ENCODE measurements at regions not wholly inside any gene's neighbourhood (a gene's known extent, or its start where the extent isn't known, plus 50 kb on each side); places are given as distances from the start of the nearest gene placed in this dataset.

GRCh38 chr10:61600399-61600798, 62.3 kb upstream of the CABCOCO1 start:
- no peaks in the 10 kb centered on the region for H4K20me1 ChIP-seq (ENCODE audit: insufficient read depth)
- H3K9me2 ChIP-seq (ENCODE audit: insufficient read depth), result no peaks in the 10 kb centered on the region
- RAD21 ChIA-PET (ENCODE audit: low non-redundant PET in 1 of 2, low total read pairs in 2 of 2, uncharacterized antibody in 2 of 2, unreplicated experiment in 2 of 2), result no interaction called here
- no peaks in the 10 kb centered on the region for H3K27me3 ChIP-seq (ENCODE audit: insufficient read depth, low read length)
- H2AFZ ChIP-seq (ENCODE audit: low read depth, low read length, poor library complexity, severe bottlenecking), result no peak overlapping the region
- H3K36me3 ChIP-seq (ENCODE audit: control insufficient read depth in 1 of 2, insufficient read depth in 2 of 2, low read length in 2 of 2), result no peaks in the 10 kb centered on the region
- POLR2A ChIA-PET, result no interaction called here
- H3K9me3 ChIP-seq (ENCODE audit: control insufficient read depth in 1 of 2, insufficient read depth in 1 of 2, low read depth in 1 of 2, low read length in 2 of 2), result no peaks in the 10 kb centered on the region
- TF ChIP-seq CEBPB (IDR thresholded peaks at IDR 0.05; ENCODE audit: low read depth) (no peak), MAX (IDR thresholded peaks at IDR 0.05) (no peak), POLR2A (IDR thresholded peaks at IDR 0.05; ENCODE audit: borderline replicate concordance, extremely low read depth, insufficient read depth, insufficient read length) (no peak), CBX3 (IDR thresholded peaks at IDR 0.05; ENCODE audit: low read depth) (no peak), ZNF274 (IDR thresholded peaks at IDR 0.05; ENCODE audit: low read depth, low read length) (no peak), POLR2AphosphoS5 (IDR thresholded peaks at IDR 0.05; ENCODE audit: low read depth, low read length) (no peak), EZH2phosphoT487 (IDR thresholded peaks at IDR 0.05; ENCODE audit: borderline replicate concordance) (no peak), ZBTB33 (IDR thresholded peaks at IDR 0.05; ENCODE audit: extremely low read depth, insufficient replicate concordance, low read length) (no peak), SIN3A (IDR thresholded peaks at IDR 0.05; ENCODE audit: low read depth) (no peak), JUND (IDR thresholded peaks at IDR 0.05) (no peak), RAD21 (IDR thresholded peaks at IDR 0.05; ENCODE audit: low read depth) (no peak), ATF3 (IDR thresholded peaks at IDR 0.05) (no peak)
- H3K4me3 ChIP-seq (replicated peaks in 1 of 2; ENCODE audit: low read depth in 1 of 2, low read length in 2 of 2), result no peak overlapping the region
- intact Hi-C loops (cut with micrococcal nuclease), result no loop called here
- no peak for ATAC-seq
- H3K27ac ChIP-seq (ENCODE audit: low read depth, low read length), result no peak overlapping the region
- no peak for DNase-seq (ENCODE audit: low read depth, low spot score)
- BruUV-seq (replicated peaks), result no TSS peak
- H3K4me2 ChIP-seq (ENCODE audit: low read length), result no peak overlapping the region
- no peaks in the 10 kb centered on the region for H3K4me1 ChIP-seq (ENCODE audit: control insufficient read depth in 1 of 2, insufficient read depth in 2 of 2, low read length in 2 of 2)
- CTCF ChIA-PET, result no interaction called here
- no peaks in the 10 kb centered on the region for H3K79me2 ChIP-seq (ENCODE audit: insufficient read depth, low read length)
- H3K9ac ChIP-seq (ENCODE audit: low read length), result no peak overlapping the region

All from HCT116 (cell line).